Neural progenitor cell (in vitro differentiated cells): ENCODE measurements at regions not wholly inside any gene's neighbourhood (a gene's known extent, or its start where the extent isn't known, plus 50 kb on each side); places are given as distances from the start of the nearest gene placed in this dataset.

ENCODE experiments used
- DNase-seq: peaks from one replicate; pipeline ENCODE4 v3.0.0-alpha.2; 2016; ENCODE audit warnings: low spot score
- H2AFZ ChIP-seq: fragments of 200-600 bp; sonication (generic); replicated peaks from 2 replicates; pipeline ENCODE4 v1.6.1; 2016; ENCODE audit warnings: antibody characterized with exemption
- H3F3A ChIP-seq: fragments of 200-600 bp; sonication (generic); 2 replicates; pipeline ENCODE4 v1.6.1; 2016; ENCODE audit warnings: antibody characterized with exemption, low read depth
- H3K27ac ChIP-seq: fragments of 200-600 bp; sonication (generic); 2 replicates; pipeline ENCODE4 v1.5.1; 2016; ENCODE audit warnings: mild to moderate bottlenecking
- H3K27me3 ChIP-seq: fragments of 200-600 bp; sonication (generic); 2 replicates; pipeline ENCODE4 v1.6.1; 2016; ENCODE audit warnings: mild to moderate bottlenecking, moderate library complexity
- H3K36me3 ChIP-seq: fragments of 200-600 bp; sonication (generic); 2 replicates; pipeline ENCODE4 v1.5.1; 2016
- H3K4me1 ChIP-seq: fragments of 200-600 bp; sonication (generic); 2 replicates; pipeline ENCODE4 v1.6.1; 2016; ENCODE audit warnings: mixed run types
- H3K4me2 ChIP-seq: fragments of 200-600 bp; sonication (generic); 2 replicates; pipeline ENCODE4 v1.6.1; 2016
- H3K4me3 ChIP-seq: fragments of 200-600 bp; sonication (generic); 2 replicates; pipeline ENCODE4 v1.5.1; 2016
- H3K79me2 ChIP-seq: fragments of 200-600 bp; sonication (generic); 2 replicates; pipeline ENCODE4 v1.6.1; 2016; ENCODE audit warnings: low read depth
- H3K9ac ChIP-seq: fragments of 200-600 bp; sonication (generic); 2 replicates; pipeline ENCODE4 v1.6.1; 2016
- H3K9me3 ChIP-seq: fragments of 200-600 bp; sonication (generic); 2 replicates; pipeline ENCODE4 v1.5.1; 2016; ENCODE audit warnings: low read depth
- H4K20me1 ChIP-seq: fragments of 200-600 bp; sonication (generic); 2 replicates; pipeline ENCODE4 v1.6.1; 2016; ENCODE audit warnings: low read depth
- H3K27ac Mint-ChIP-seq: 3 replicates; pipeline ENCODE4 v1.8.0; 2021; ENCODE audit warnings: mixed read lengths
- H3K27me3 Mint-ChIP-seq: 2 replicates; pipeline ENCODE4 v1.8.0; 2022; ENCODE audit warnings: low read depth, mild to moderate bottlenecking, inconsistent platforms, moderate library complexity, mixed read lengths; ENCODE audit not compliant: insufficient read depth
- H3K36me3 Mint-ChIP-seq: 3 replicates; pipeline ENCODE4 v1.8.0; 2021; ENCODE audit warnings: mixed read lengths
- H3K4me1 Mint-ChIP-seq: 3 replicates; pipeline ENCODE4 v1.8.0; 2021; ENCODE audit warnings: mixed read lengths
- H3K4me3 Mint-ChIP-seq: 3 replicates; pipeline ENCODE4 v1.8.0; 2021; ENCODE audit warnings: mild to moderate bottlenecking, moderate library complexity, mixed read lengths
- H3K9me3 Mint-ChIP-seq: 3 replicates; pipeline ENCODE4 v1.8.0; 2020; ENCODE audit warnings: mixed read lengths
- CTCF ChIP-seq: fragments of 200-600 bp; sonication (generic); IDR thresholded peaks from 2 replicates; pipeline ENCODE4 v1.5.1; 2017; ENCODE audit warnings: antibody characterized with exemption, mild to moderate bottlenecking
- EZH2 ChIP-seq: fragments of 200-600 bp; sonication (generic); IDR thresholded peaks from 2 replicates; pipeline ENCODE4 v1.6.1; 2017; ENCODE audit warnings: antibody characterized with exemption, mild to moderate bottlenecking, moderate library complexity
- EZH2phosphoT487 ChIP-seq: fragments of 200-600 bp; sonication (generic); IDR thresholded peaks from 2 replicates; pipeline ENCODE4 v1.6.1; 2017; ENCODE audit warnings: antibody characterized with exemption

GRCh38 chr4:12956026-12956425 lies 528.1 kb downstream of the RAB28 start:
- no peak overlapping the region for H3K27ac Mint-ChIP-seq
- H3K27ac ChIP-seq, result no peak overlapping the region
- H3K36me3 ChIP-seq, result no peaks in the 10 kb centered on the region
- TF ChIP-seq EZH2, result no peak
- no peak for TF ChIP-seq CTCF
- TF ChIP-seq EZH2phosphoT487, result no peak
- H3K9me3 ChIP-seq, result no peaks in the 10 kb centered on the region
- H3K9ac ChIP-seq, result no peak overlapping the region
- H3K4me1 ChIP-seq, result no peaks in the 10 kb centered on the region
- DNase-seq, result no peak
- no peaks in the 10 kb centered on the region for H3K36me3 Mint-ChIP-seq
- H4K20me1 ChIP-seq, result no peaks in the 10 kb centered on the region
- H3K4me1 Mint-ChIP-seq, result peaks cover 3% of the 10 kb centered on the region
- H3K27me3 ChIP-seq, result no peaks in the 10 kb centered on the region
- no peak overlapping the region for H3K4me2 ChIP-seq
- H3K79me2 ChIP-seq, result no peaks in the 10 kb centered on the region
- no peaks in the 10 kb centered on the region for H3K9me3 Mint-ChIP-seq
- no peak overlapping the region for H2AFZ ChIP-seq
- H3K4me3 ChIP-seq, result no peak overlapping the region
- no peaks in the 10 kb centered on the region for H3F3A ChIP-seq
- peaks cover 2% of the 10 kb centered on the region for H3K27me3 Mint-ChIP-seq
- H3K4me3 Mint-ChIP-seq, result no peak overlapping the region

GRCh38 chr4:12949719-12950490 lies 534.2 kb downstream of the RAB28 start:
- H3F3A ChIP-seq, result no peaks in the 10 kb centered on the region
- no peak overlapping the region for H3K4me3 ChIP-seq
- no peaks in the 10 kb centered on the region for H3K9me3 ChIP-seq
- H3K4me1 Mint-ChIP-seq, result peaks cover 3% of the 10 kb centered on the region
- no peaks in the 10 kb centered on the region for H3K36me3 Mint-ChIP-seq
- H3K4me3 Mint-ChIP-seq, result no peak overlapping the region
- H3K27ac Mint-ChIP-seq, result no peak overlapping the region
- H3K4me1 ChIP-seq, result no peaks in the 10 kb centered on the region
- no peaks in the 10 kb centered on the region for H3K36me3 ChIP-seq
- no peak for DNase-seq
- no peak overlapping the region for H3K4me2 ChIP-seq
- H3K27me3 Mint-ChIP-seq, result no peaks in the 10 kb centered on the region
- TF ChIP-seq CTCF (no peak), EZH2phosphoT487 (no peak), EZH2 (no peak)
- no peaks in the 10 kb centered on the region for H3K9me3 Mint-ChIP-seq
- H3K9ac ChIP-seq, result no peak overlapping the region
- no peak overlapping the region for H3K27ac ChIP-seq
- no peak overlapping the region for H2AFZ ChIP-seq
- no peaks in the 10 kb centered on the region for H3K79me2 ChIP-seq
- no peaks in the 10 kb centered on the region for H4K20me1 ChIP-seq
- H3K27me3 ChIP-seq, result no peaks in the 10 kb centered on the region

GRCh38 chr4:12943069-12943468 lies 541.1 kb downstream of the RAB28 start:
- Mint-ChIP-seq H3K4me1 (no peaks in the 10 kb centered on the region), H3K4me3 (no peak overlapping the region), H3K9me3 (no peaks in the 10 kb centered on the region), H3K27ac (no peak overlapping the region), H3K27me3 (peaks cover 2% of the 10 kb centered on the region), H3K36me3 (no peaks in the 10 kb centered on the region)
- Histone ChIP-seq H3K79me2 (no peaks in the 10 kb centered on the region), H4K20me1 (no peaks in the 10 kb centered on the region), H2AFZ (no peak overlapping the region), H3K4me3 (no peak overlapping the region), H3F3A (no peaks in the 10 kb centered on the region), H3K9me3 (no peaks in the 10 kb centered on the region), H3K36me3 (no peaks in the 10 kb centered on the region), H3K9ac (no peak overlapping the region), H3K27ac (no peak overlapping the region), H3K4me2 (no peak overlapping the region), H3K4me1 (no peaks in the 10 kb centered on the region), H3K27me3 (no peaks in the 10 kb centered on the region)
- TF ChIP-seq EZH2 (no peak), CTCF (no peak), EZH2phosphoT487 (no peak)
- DNase-seq, result no peak
